T-helper 2 cell treated with Interferon-gamma antibody and Interleukin-4, amounts not matched to agents 100 ng/mL and 5 ng/mL, for 36 hours (primary cell): ENCODE measurements at regions not wholly inside any gene's neighbourhood (a gene's known extent, or its start where the extent isn't known, plus 50 kb on each side); places are given as distances from the start of the nearest gene placed in this dataset.

Experiments
- intact Hi-C: fragments of 100-400 bp; cut with micrococcal nuclease; formaldehyde crosslinking; loops from one replicate; pipeline ENCODE4 v1.15.1; 2023

DNA sequence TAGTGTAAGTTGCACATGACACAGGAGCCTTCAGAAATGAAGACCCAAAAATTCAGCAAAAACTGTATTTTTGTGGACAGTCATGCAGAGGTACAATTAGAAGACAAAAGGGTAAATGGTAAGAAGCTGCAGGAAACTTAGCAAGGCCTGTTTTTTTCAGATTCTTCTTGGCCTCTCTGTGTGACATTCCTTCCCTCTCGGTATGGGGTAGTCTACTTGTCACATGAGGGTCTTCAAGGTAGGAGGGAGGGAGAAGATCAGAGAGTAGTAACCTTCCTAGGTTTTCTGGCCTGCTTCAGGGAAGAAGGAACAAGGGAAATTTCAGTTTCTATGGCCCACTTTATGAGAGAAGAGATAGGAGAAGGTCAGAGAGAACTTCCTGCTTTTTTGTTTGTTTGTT lies 230.4 kb upstream of the PPP1R2C start:
- intact Hi-C loops, result no loop called here

DNA sequence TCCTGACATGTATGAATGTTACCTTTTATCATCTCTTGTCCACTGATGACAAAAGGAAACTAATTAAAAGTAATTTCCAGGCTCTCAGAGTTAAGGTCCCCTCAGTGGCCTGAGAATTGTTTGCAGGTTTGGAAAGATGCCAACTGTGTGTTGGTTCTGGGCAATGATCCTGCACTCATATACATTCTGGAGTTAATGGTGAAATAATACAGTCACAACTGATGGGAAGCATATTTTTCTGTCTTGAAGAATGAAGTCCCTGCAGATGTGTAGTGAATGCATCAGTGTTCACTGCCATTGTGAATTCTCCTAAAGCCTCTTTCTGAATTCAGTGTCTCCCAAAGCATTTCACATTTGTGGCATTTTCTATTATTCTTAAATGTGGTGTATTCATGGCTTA lies 238.1 kb upstream of the PPP1R2C start:
- intact Hi-C loops, result no loop called here

DNA sequence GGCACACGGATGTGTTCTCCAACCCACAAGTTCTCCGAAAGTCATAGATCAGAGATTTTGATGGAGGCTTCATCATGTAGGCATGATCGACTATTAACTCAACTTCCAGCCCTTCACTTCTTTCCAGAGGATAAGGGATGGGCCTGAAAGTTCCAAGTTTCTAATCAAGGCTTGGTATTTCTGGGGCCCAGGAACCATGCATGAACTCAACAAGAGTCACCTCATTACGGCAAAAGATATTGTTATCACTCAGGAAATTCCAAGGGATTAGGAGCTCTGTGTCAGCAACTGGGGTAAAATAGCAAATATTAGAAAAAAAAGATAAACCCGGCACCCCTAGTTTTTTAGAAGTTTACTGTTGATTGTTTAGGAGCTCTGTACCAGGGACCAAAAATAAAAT lies 240.1 kb upstream of the PPP1R2C start:
- intact Hi-C loops, result no loop called here

DNA sequence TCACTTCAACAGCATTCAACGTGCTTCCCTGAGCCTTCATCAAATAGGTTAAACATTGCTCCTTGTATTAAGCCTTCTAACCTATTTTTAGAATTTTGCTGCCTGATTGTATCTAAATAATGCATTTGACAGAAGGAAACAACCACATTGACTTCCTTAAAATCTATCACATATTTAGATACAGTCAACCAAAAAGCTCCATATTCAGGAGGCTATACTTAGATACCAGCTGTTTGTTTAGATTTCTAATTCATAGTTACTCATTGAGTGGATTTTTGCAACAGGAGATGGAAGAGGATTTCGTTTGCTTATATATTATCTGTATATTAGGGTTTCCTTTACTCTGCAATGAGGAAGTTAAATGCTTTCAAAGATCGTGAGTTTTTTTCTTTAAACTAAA lies 241.1 kb upstream of the PPP1R2C start:
- intact Hi-C loops, result no loop called here

DNA sequence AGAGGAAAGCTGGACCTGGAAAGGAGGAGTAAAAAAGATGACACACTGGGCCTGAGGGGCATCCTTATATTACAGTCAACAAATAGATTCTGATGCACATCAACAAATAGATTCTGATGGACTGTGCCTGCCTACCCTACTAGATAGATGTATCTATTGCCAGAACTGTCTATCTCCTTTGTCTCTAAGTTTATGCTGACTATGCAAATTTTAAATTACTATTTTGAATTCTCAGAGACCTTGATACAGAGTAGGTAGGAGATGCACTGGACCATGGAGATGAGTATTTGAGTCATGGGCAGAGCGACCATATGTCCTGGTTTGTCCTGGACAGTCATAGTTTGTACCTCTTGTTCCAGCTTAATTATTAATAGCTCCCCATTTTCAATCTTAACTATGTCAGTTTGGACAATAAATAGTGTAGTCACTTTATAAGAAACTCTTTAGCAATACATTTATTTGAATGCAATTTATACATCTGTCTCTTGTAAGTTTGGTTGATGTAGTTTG lies 247.9 kb upstream of the PPP1R2C start:
- intact Hi-C loops, result no loop called here

DNA sequence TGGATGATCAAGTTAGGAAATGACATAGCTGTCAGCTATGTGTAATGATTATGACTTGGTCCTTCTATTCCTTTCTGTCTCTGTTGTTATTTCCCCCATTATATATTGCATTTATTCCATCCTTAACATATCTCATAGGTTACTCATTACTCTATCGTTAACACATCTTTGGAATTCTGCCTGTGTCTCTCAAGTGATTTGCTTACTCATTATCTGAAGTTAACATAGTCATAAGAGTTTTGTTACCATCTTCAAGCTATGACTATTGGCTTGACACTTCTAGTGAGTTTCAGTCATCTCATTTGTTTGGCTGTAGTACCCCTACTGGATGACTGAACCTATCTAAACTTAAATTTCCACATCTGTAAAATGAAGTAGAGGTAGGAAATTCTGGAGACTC lies 286.1 kb upstream of the PPP1R2C start:
- intact Hi-C loops, result no loop called here

DNA sequence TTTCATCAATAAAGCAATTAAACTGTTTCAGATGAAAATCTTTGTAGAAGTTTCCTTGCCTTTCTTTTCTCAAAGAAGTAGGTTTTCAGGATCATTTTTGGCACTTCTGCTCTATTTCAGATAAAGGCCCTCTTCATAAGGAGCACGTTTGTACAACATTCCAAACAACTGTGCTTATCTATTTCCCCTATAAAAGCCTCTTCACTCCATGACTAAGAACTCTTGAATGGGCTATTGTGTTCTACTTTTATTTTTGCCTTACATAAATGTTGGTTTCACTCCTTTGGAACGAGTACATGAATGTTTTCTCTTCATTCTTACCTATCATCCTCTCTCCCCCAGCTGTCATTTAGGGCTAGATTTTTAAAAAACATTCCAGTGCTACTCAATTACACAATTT lies 288.0 kb upstream of the PPP1R2C start:
- intact Hi-C loops, result no loop called here

DNA sequence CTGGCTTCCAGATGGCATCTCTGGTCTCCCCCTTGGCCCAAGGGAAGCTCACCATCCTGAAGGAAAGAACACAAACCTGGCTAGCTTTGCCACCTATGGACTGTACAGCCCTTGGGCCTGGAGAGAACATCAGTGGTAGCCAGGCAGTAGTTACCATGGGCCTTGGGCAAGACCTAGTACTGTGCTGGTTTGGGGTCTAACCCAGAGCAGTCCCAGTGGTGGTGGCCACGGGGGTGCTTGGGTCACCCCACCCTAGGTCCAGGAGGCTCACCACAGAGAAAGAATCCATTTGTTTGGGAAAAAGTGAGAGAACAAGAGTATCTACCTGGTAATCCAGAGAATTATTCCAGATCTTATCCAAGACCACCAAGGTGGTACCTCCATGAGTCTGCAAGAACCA lies 290.7 kb upstream of the PPP1R2C start:
- intact Hi-C loops, result no loop called here

DNA sequence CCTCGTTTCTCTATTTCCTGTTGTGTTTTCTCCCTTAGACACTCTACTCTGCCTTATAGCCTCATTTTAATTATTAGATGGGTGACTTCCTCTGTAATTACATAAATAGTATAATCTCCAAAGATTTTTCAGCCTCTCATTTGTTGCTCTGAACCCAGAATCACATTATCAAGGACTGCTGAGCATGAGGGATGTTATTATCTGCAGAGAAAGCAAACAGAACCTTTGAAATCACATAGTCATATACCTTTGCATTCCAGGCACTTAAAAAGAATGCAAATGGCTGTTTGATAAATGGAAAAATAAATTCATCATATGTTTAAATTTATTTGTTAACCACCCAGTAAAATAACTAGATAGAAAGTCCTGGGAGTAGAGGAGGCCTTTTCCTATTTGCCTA lies 305.1 kb upstream of the PPP1R2C start:
- intact Hi-C loops, result no loop called here

DNA sequence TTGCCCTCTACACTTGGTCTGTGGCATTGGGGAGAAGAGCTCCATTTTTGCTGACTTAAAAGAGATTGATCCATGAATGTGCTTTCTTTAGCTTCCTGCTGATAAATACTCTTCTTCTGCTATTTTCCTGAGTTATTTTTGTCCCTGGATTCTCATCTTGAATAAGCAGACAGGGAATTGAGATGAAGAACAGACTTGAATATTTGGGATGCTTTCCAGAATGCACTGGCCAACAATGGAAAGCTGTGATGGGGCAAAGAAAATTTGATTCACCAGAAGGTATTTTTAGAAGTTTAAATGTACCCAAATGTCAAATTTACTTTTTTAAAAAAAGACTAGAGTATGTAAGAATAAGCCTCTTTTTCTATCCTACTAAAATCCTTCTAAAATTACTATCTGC lies 309.9 kb upstream of the PPP1R2C start:
- intact Hi-C loops, result no loop called here

DNA sequence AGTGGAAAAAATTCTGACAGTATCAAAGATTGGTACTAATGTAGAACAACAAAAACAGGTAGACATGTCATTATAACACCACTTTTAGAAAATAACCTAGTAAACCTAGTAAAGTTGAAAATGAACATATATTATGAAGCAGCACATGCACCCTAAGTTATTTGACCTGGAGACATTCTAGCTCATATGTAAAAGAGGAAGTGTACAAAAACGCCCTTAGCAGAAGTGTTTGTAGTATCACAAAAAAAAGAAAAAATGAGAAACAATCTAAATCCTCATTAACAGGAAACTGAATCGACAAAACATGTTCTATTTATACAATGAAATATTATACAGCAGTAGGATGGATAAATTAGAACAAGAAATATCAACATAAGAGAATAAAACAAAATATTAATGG lies 318.9 kb upstream of the PPP1R2C start:
- intact Hi-C loops, result no loop called here

DNA sequence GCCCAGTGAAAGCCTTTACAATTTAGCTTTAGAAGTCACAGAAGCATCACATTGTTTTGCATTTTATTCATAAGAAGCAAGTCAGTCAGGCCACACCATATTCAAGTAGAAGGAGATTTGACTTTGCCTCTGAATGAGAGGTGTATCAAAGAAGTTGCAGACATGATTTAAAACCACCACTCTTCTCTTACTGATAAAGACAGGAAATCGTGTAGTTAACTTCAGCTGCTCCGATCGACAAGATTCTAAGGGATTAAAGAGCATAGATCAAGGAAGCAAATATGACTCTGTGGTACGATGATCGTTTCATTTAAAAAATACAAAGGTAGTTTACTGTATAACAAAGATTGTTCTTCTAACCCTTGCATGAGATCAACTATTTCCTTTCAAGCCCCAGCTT lies 328.0 kb upstream of the PPP1R2C start:
- intact Hi-C loops, result no loop called here

DNA sequence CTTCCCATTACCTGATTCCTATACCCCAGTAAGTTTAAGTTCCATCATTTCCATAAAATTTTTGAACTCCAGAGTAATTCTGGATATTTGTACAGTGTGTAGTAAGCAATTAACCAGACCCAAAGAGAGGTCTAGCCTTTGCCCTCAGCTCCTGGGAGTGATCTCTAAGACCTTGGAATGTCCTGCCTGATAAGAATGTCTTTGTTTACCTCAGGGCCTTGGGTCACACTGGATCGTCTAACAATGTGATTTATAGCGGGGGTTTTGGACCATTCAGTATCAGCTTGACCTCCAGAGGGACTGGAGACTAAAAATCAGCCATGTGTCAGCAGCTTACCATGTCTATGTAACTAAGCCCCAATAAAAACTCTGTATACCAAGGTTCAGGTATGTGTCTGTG lies 330.9 kb upstream of the PPP1R2C start:
- intact Hi-C loops, result no loop called here

DNA sequence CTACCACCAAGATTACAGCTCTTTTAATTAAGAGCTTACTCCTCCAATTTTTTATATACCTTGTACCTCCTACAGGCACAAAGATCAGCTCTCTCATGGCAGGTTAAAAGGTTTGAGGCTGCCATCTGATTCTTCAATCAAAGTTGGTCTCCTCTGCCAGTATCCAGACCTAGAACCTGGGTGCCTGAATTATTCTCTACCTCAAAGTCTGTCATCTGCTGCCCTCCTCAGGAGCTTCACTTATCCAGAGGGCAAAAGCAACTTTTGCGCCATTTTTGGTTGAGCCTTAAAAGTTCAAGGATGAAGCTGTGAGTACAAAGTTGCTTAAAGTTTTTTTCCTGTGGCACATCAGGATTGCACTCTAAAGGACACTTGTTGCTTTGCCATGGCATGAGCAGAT lies 343.7 kb upstream of the PPP1R2C start:
- intact Hi-C loops, result no loop called here

DNA sequence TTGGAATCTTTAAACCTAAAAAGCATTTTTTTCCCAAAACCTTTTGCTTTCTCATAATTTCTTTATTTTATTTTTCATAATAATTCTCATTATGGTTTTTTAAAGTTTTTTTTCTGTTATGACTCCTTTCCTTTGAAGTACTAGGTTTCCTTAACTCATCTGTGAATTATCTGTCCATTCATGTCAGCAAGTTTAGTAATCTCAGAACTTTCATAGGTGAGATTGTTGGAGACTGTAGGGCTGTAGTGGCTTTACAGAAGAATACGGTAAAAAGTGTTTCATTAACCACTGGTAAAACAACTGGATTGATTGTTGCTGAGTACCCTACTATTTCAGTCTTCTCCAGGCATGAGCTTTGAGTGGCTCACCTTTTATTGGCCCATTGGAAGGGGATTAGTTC lies 361.7 kb upstream of the PPP1R2C start:
- intact Hi-C loops, result no loop called here

DNA sequence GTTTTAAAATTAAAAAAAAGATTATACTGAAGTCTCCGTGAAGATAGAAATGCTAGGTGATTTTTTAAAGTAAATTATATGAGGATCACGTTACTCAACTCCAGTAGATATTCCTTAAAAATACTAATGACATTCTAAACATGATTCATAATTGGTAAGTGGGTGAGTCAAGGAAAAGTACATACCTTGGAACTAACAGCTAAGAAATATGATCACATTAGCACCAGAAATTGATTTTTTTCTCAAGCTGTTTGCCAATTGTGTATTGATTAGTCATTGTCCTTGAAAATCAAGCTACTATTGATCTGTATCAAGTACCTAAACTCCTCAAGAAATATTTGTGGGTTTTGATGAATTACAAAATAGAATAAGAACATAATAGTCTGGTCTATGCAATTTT lies 362.6 kb upstream of the PPP1R2C start:
- intact Hi-C loops, result no loop called here

DNA sequence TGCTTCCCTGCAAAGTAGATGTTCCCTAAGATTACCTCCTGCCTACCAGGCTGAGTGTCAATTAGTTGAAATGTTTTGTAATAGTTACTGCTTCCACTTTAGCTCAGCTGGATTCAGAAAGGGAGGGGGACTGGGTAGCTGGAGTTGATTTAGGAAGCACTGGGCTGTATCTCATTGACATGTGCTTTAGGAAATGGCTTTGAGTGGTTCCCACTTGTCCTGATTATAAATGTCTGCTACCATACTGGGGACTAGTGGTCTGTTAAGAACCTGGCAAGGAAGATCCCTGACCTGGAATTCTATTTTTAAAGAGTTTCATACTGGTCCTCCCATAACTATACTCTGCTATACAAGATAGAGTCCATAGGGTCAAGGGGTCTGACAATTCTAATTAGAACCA lies 363.9 kb upstream of the PPP1R2C start:
- intact Hi-C loops, result no loop called here

DNA sequence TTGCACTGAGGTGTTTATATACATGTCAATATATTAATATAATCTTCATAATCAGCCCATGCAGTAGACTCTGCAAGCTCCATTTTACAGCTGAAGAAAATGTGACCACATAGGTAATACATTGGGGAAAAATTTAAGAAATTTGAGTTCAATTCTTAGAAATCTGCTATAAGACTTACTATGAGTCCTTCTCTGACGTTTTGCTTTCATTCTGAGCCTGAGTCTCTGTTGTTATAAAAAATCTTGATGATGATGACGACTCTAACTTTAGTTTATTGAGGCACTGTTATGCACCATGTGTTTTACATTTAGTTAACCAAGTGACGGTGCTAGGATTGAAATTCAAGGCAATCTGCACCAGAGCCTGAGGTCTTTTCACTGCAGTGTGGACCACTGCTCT lies 370.3 kb upstream of the PPP1R2C start:
- intact Hi-C loops, result no loop called here

DNA sequence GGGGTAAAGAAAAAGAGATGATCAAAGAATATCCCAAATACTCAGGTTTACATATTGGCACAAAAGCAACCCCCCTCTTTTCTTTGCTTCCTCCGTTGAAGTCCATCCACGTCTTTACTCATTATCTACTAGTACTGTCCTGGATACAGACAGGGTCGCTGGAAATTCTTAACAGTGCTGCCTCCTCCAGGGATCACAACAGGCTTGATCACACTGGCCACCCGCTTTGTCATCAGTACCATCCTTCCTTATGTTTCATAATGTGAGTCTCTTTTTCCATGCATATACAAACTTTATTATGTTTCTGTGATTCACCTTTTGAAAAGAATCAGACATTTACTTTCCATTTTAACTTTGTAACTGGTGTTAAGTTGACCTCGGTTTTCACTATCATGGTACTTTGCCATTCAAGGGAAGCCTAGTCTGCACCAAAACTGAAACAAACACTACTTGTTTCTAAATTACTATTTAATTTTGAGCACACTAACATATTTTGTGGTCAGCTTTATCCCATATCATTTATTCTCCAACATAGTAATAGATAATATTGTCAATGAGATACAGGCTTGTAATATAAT lies 387.5 kb upstream of the PPP1R2C start:
- intact Hi-C loops, result no loop called here

DNA sequence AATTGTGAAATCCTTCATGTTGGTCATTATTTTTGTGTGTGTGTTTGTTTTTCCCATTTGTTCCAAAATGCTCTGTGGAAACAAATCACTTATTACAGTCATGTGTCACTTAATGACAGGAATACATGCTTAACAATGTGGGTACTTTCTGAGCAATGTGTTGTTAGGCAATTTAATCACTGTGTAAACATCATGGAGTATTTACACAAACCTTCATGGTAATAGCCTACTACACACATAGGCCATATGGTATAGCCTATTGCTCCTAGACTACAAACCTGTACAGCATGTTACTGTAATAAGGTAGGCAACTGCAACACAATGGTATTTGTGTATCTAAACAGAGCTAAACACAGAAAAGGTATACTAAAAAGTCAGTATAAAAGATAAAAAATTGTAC lies 388.9 kb upstream of the PPP1R2C start:
- intact Hi-C loops, result no loop called here

DNA sequence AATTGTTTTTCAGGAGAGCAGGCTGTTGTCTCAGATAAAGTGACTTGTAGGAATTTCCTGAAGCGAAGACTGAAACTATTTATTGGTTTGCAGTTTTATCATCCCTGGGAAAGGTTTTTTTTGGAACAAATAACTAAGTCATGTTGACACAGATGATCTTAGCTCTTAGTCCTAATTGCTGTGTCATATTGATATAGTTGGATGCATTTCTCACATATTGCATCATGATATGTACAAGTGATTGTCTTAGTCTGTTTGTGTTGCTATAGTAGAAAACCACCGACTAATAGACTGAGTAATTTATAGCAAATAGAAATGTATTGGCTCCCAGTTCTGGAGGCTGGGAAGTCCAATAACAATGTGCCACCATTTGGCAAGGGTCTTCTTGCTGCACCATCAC lies 397.5 kb upstream of the PPP1R2C start:
- intact Hi-C loops, result no loop called here

DNA sequence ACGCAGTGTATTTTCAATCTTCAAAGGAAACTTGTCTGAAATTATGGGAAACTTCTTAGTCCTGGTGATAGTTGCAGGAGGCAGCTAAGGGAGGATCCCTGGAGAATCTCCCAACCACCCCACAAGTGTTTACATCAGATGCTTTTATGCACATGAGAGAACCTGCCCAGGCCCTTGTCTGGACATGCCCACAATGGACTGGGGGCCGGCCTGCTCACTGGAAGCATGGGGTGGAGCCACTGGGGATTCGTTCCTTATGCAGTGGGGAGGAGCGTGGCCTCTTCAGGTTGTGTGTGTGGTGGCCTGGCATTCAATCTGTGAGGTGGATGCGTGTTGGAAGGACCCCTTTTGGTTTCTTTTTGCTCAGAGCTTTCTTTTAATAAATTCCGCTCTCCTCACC lies 398.7 kb upstream of the PPP1R2C start:
- intact Hi-C loops, result no loop called here

DNA sequence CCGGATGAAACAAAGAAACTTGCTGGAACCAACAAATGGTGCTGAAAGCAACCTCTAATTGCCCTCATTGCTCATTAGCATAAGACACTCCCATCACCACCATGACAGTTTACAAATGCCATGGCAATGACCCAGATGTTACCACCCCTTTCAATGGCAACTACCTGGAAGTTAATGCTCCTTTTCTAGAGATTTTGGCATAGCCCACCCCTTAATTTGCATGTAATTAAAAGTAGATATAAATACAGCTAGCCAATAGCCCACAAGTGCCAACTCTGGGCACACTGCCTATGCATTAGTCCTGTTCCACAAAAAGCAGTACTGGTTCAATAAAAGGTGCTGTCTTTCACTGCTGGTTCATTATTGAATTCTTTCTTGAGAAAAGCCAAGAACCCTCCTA lies 410.3 kb upstream of the PPP1R2C start:
- intact Hi-C loops, result no loop called here

DNA sequence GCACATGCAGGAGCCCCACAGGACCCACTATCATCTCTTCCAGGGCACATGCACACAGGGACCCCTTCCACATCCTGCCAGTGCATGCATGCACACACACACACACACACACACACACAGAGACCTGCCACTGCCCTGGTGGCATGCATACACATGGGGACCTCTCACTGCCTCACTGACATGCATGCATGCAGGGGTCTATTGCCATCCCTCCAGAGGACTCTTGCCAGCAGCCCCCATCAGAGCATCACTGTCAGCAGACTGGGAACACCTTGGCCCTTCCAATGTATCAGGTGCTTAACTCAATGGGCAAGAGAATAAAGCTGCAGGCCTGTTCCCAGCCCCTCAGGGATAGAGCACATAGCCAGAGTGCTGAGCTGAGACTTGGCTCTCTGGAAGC lies 433.6 kb upstream of the PPP1R2C start:
- intact Hi-C loops, result no loop called here
